ENCODE measurements at regions not wholly inside any gene's neighbourhood (a gene's known extent, or its start where the extent isn't known, plus 50 kb on each side); places are given as distances from the start of the nearest gene placed in this dataset.

- TF ChIP-seq CTCF (IDR thresholded peaks at IDR 0.05) (no peak), POLR2A (IDR thresholded peaks at IDR 0.05) (no peak), POLR2AphosphoS5 (IDR thresholded peaks at IDR 0.05) (no peak), EP300 (IDR thresholded peaks at IDR 0.05) (no peak)
Observed at GRCh38 chr5:54897001-54897400, 88.4 kb downstream of the ESM1 start.

All from suprapubic skin (tissue), 4 donors.